SK-N-SH (cell line): ENCODE measurements at regions not wholly inside any gene's neighbourhood (a gene's known extent, or its start where the extent isn't known, plus 50 kb on each side); places are given as distances from the start of the nearest gene placed in this dataset.

Experiments used
- CTCF ChIA-PET: fragments of 300-600, 350-600 bp; formaldehyde crosslinking; extraction: SDS; loops from one replicate; lab custom pipeline; 2021; lab: Yijun Ruan, JAX
- POLR2A ChIA-PET: fragments of 350-600 bp; sonication (Branson Sonifier 250); formaldehyde crosslinking; extraction: SDS; loops from one replicate; lab custom pipeline; 2020; ENCODE audit warnings: antibody characterized with exemption, inconsistent platforms; lab: Yijun Ruan, JAX
- DNase-seq: peaks from one replicate; pipeline ENCODE4 v3.0.0; 2012
- H2AFZ ChIP-seq: fragments of 200-600 bp; sonication (generic); 2 replicates; pipeline ENCODE4 v1.8.1; 2016; ENCODE audit warnings: antibody characterized with exemption, mild to moderate bottlenecking, low read depth
- H3F3A ChIP-seq: fragments of 200-600 bp; sonication (generic); replicated peaks from 2 replicates; pipeline ENCODE3; 2016; ENCODE audit warnings: antibody characterized with exemption, mild to moderate bottlenecking; ENCODE audit not compliant: insufficient read depth
- H3K27ac ChIP-seq, 2 experiments: fragments of 200-500 bp in 1 of 2; fragments of 200-600 bp in 1 of 2; sonication (Bioruptor generic) in 1 of 2; sonication (generic), shearing (Covaris generic) in 1 of 2; 2 replicates each; pipeline versions ENCODE4 v1.5.1 to v1.6.1; 2014 to 2016; ENCODE audit warnings: low read depth in 2 of 2, inconsistent platforms in 1 of 2, low read length in 1 of 2, mild to moderate bottlenecking in 1 of 2, mixed read lengths in 1 of 2
- H3K27me3 ChIP-seq: fragments of 200-600 bp; sonication (generic), shearing (Covaris generic); 2 replicates; pipeline ENCODE4 v1.6.1; 2016; ENCODE audit warnings: mixed run types; ENCODE audit not compliant: insufficient read depth
- H3K36me3 ChIP-seq, 2 experiments: fragments of 200-500 bp in 1 of 2; fragments of 200-600 bp in 1 of 2; sonication (Bioruptor generic) in 1 of 2; sonication (generic) in 1 of 2; replicated peaks in 1 of 2; 2 replicates each; pipeline versions ENCODE3 to v1.5.1; 2014 to 2016; ENCODE audit warnings: low read length in 1 of 2, mild to moderate bottlenecking in 1 of 2; ENCODE audit not compliant: insufficient read depth in 2 of 2, control insufficient read depth in 1 of 2
- H3K4me1 ChIP-seq, 2 experiments: fragments of 200-500 bp in 1 of 2; fragments of 200-600 bp in 1 of 2; sonication (Bioruptor generic) in 1 of 2; sonication (generic), shearing (Covaris generic) in 1 of 2; 2 replicates each; pipeline versions ENCODE4 v1.5.1 to v1.6.1; 2014 to 2016; ENCODE audit warnings: low read depth in 1 of 2, low read length in 1 of 2, mixed run types in 1 of 2; ENCODE audit not compliant: insufficient read depth in 2 of 2, control insufficient read depth in 1 of 2
- H3K4me2 ChIP-seq: fragments of 200-600 bp; sonication (generic), shearing (Covaris generic); 2 replicates; pipeline ENCODE4 v1.6.1; 2017; ENCODE audit warnings: mixed run types
- H3K4me3 ChIP-seq, 2 experiments: fragments of 200-500 bp in 1 of 2; fragments of 200-600 bp in 1 of 2; sonication (Bioruptor generic) in 1 of 2; sonication (generic), shearing (Covaris generic) in 1 of 2; 2 replicates each; pipeline versions ENCODE4 v1.5.1 to v1.8.1; 2014 to 2016; ENCODE audit warnings: low read depth in 2 of 2, inconsistent platforms in 1 of 2, low read length in 1 of 2, mild to moderate bottlenecking in 1 of 2, mixed read lengths in 1 of 2, moderate library complexity in 1 of 2
- H3K79me2 ChIP-seq: fragments of 200-600 bp; sonication (generic); 2 replicates; pipeline ENCODE4 v1.8.1; 2017; ENCODE audit warnings: mild to moderate bottlenecking; ENCODE audit not compliant: insufficient read depth
- H3K9ac ChIP-seq: fragments of 200-600 bp; sonication (generic); 2 replicates; pipeline ENCODE4 v1.6.1; 2017; ENCODE audit warnings: mixed run types
- H3K9me2 ChIP-seq: fragments of 200-600 bp; sonication (generic); 2 replicates; pipeline ENCODE4 v1.6.1; 2017; ENCODE audit warnings: mixed run types
- H3K9me3 ChIP-seq: fragments of 200-600 bp; sonication (generic); 2 replicates; pipeline ENCODE4 v1.6.1; 2017; ENCODE audit warnings: mixed run types, mild to moderate bottlenecking, moderate library complexity
- H4K20me1 ChIP-seq: fragments of 200-600 bp; sonication (generic); 2 replicates; pipeline ENCODE4 v1.6.1; 2017; ENCODE audit warnings: mild to moderate bottlenecking, mixed run types; ENCODE audit not compliant: insufficient read depth
- EP300 ChIP-seq, 2 experiments: IDR thresholded peaks; 2 replicates each; pipeline versions ENCODE4 v1.4.0 to v1.6.1; 2012; ENCODE audit warnings: borderline replicate concordance in 1 of 2, low read depth in 1 of 2, low read length in 1 of 2
- EZH2phosphoT487 ChIP-seq: fragments of 200-600 bp; sonication (generic); IDR thresholded peaks from 2 replicates; pipeline ENCODE4 v1.6.1; 2017; ENCODE audit warnings: low read depth, mixed run types, mild to moderate bottlenecking, antibody characterized with exemption, moderate library complexity, borderline replicate concordance
- FOXJ3 ChIP-seq: sonication (generic); formaldehyde crosslinking; IDR thresholded peaks from 2 replicates; pipeline ENCODE4 v1.5.1; 2020; ENCODE audit warnings: mild to moderate bottlenecking, missing genetic modification reagents
- MAX ChIP-seq: IDR thresholded peaks from 2 replicates; pipeline ENCODE4 v1.4.0; 2012; ENCODE audit warnings: low read depth
- MEF2A ChIP-seq: IDR thresholded peaks from 2 replicates; pipeline ENCODE4 v1.4.0; 2012; ENCODE audit warnings: low read depth, borderline replicate concordance
- MXI1 ChIP-seq: IDR thresholded peaks from 2 replicates; pipeline ENCODE4 v1.6.1; 2012; ENCODE audit warnings: mild to moderate bottlenecking, low read depth, low read length, improper control_type of control experiment
- NRF1 ChIP-seq: IDR thresholded peaks from 2 replicates; pipeline ENCODE4 v1.6.1; 2012; ENCODE audit warnings: low read depth, mild to moderate bottlenecking, low read length
- POLR2AphosphoS5 ChIP-seq: IDR thresholded peaks from 2 replicates; pipeline ENCODE4 v1.6.1; 2012; ENCODE audit warnings: low read depth, low read length
- RAD21 ChIP-seq: IDR thresholded peaks from 2 replicates; pipeline ENCODE4 v1.6.1; 2012; ENCODE audit warnings: mild to moderate bottlenecking, low read length
- RFX5 ChIP-seq: IDR thresholded peaks from 2 replicates; pipeline ENCODE4 v1.6.1; 2012; ENCODE audit warnings: mild to moderate bottlenecking, improper control_type of control experiment, low read length
- RXRA ChIP-seq: IDR thresholded peaks from 2 replicates; pipeline ENCODE4 v1.4.0; 2012; ENCODE audit warnings: low read depth, mild to moderate bottlenecking, borderline replicate concordance
- SMC3 ChIP-seq: IDR thresholded peaks from 2 replicates; pipeline ENCODE4 v1.6.1; 2012; ENCODE audit warnings: low read depth, low read length, improper control_type of control experiment
- TCF12 ChIP-seq: IDR thresholded peaks from 2 replicates; pipeline ENCODE4 v1.4.0; 2012
- USF1 ChIP-seq: IDR thresholded peaks from 2 replicates; pipeline ENCODE4 v1.4.0; 2012; ENCODE audit warnings: low read depth, borderline replicate concordance
- YY1 ChIP-seq: IDR thresholded peaks from 2 replicates; pipeline ENCODE4 v1.4.0; 2012; ENCODE audit warnings: low read depth, mild to moderate bottlenecking
- WGBS: methylation state at CpG from one replicate; pipeline ENCODE4 v1.1.6; 2017; ENCODE audit warnings: low lambda C conversion rate; 5-methylcytosine and 5-hydroxymethylcytosine counted together

GRCh38 chr7:8982338-8982992, 549.1 kb downstream of the NXPH1 start:
- H3K4me1 ChIP-seq = no peaks in the 10 kb centered on the region
- no peak overlapping the region for H3K4me3 ChIP-seq
- no peaks in the 10 kb centered on the region for H3F3A ChIP-seq
- no peaks in the 10 kb centered on the region for H3K27me3 ChIP-seq
- no peaks in the 10 kb centered on the region for H4K20me1 ChIP-seq
- ChIA-PET POLR2A (no interaction called here), CTCF (interaction anchor here (0.7 to 2.7 kb wide), 5 partner anchors 9 to 563 kb away, joined by 3 to 8 read pairs (median 3); no protein-coding TSS in a partner anchor)
- TF ChIP-seq NRF1 (no peak), YY1 (no peak), MEF2A (no peak), RFX5 (no peak), SMC3 (no peak)
- 37% methylated on average over 2 of the region's 2 CpGs for WGBS
- DNase-seq = no peak
- H3K9ac ChIP-seq = no peak overlapping the region
- no peak overlapping the region for H3K27ac ChIP-seq
- H3K79me2 ChIP-seq = no peaks in the 10 kb centered on the region
- no peaks in the 10 kb centered on the region; the same call in 1 of the 2 replicates for H3K9me3 ChIP-seq
- H3K4me2 ChIP-seq = no peak overlapping the region
- no peaks in the 10 kb centered on the region for H3K36me3 ChIP-seq
- H2AFZ ChIP-seq = no peak overlapping the region
- no peaks in the 10 kb centered on the region for H3K9me2 ChIP-seq

- Histone ChIP-seq H3K9me2 (no peaks in the 10 kb centered on the region), H3F3A (no peaks in the 10 kb centered on the region), H3K36me3 (no peaks in the 10 kb centered on the region), H2AFZ (no peak overlapping the region), H3K79me2 (no peaks in the 10 kb centered on the region), H3K27me3 (no peaks in the 10 kb centered on the region), H4K20me1 (no peaks in the 10 kb centered on the region), H3K4me2 (no peak overlapping the region), H3K4me3 (no peak overlapping the region), H3K9ac (no peak overlapping the region), H3K9me3 (no peaks in the 10 kb centered on the region), H3K27ac (no peak overlapping the region), H3K4me1 (no peaks in the 10 kb centered on the region)
- TF ChIP-seq FOXJ3 (CRISPR knock-in tag) = no peak
- TF ChIP-seq USF1 = no peak
- TF ChIP-seq MXI1 = no peak
- TF ChIP-seq YY1 = no peak
- no peak for TF ChIP-seq POLR2AphosphoS5
- ChIA-PET CTCF (no interaction called here), POLR2A (no interaction called here)
- no peak for DNase-seq
- WGBS = 27% methylated on average over 3 of the region's 3 CpGs
These were observed 551.8 kb downstream of the NXPH1 start for GRCh38 chr7:8985255-8985654.

- 62% methylated on average over 5 of the region's 5 CpGs for WGBS
- Histone ChIP-seq H3K79me2 (no peaks in the 10 kb centered on the region), H3K27me3 (no peaks in the 10 kb centered on the region), H3K4me2 (no peak overlapping the region), H3K9me3 (no peaks in the 10 kb centered on the region), H3K27ac (no peak overlapping the region), H3K36me3 (no peaks in the 10 kb centered on the region), H3K9me2 (no peaks in the 10 kb centered on the region), H3K4me3 (no peak overlapping the region), H3K4me1 (no peaks in the 10 kb centered on the region), H4K20me1 (no peaks in the 10 kb centered on the region), H3F3A (no peaks in the 10 kb centered on the region), H2AFZ (no peak overlapping the region), H3K9ac (no peak overlapping the region)
- DNase-seq = no peak
- CTCF ChIA-PET = no interaction called here
- TF ChIP-seq EP300 (IDR thresholded peaks at IDR 0.05; ENCODE audit: borderline replicate concordance in 1 of 2, low read depth in 1 of 2, low read length in 1 of 2) (no peak), YY1 (no peak), EZH2phosphoT487 (no peak), TCF12 (no peak), RXRA (no peak), NRF1 (no peak), SMC3 (no peak), MAX (no peak), RAD21 (no peak)
- POLR2A ChIA-PET = no interaction called here
These were observed 554.9 kb downstream of the NXPH1 start for GRCh38 chr7:8988267-8988666.
